Activated T-cell treated with anti-CD3 and anti-CD28 coated beads, Interleukin-2, amount 50 U/mL, for 24 hours (primary cell): ENCODE measurements at regions not wholly inside any gene's neighbourhood (a gene's known extent, or its start where the extent isn't known, plus 50 kb on each side); places are given as distances from the start of the nearest gene placed in this dataset.
A peak's percentile ranks its signal among the peaks of the same experiment; 100 is the strongest.
"Not testable (repeated sequence)": the region's sequence is repeated elsewhere in the genome, so short reads cannot be mapped to it uniquely, and the experiment has no call there.

Experiments used
- DNase-seq: peaks from one replicate; pipeline ENCODE4 v3.0.0-alpha.2; 2020
- H3K27ac Mint-ChIP-seq: 2 replicates; pipeline ENCODE4 v1.8.0; 2020; ENCODE audit warnings: mild to moderate bottlenecking, mixed read lengths
- H3K27me3 Mint-ChIP-seq: 2 replicates; pipeline ENCODE4 v1.8.0; 2020; ENCODE audit warnings: mixed read lengths
- H3K36me3 Mint-ChIP-seq: 2 replicates; pipeline ENCODE4 v1.8.0; 2020; ENCODE audit warnings: low read depth, mixed read lengths
- H3K4me1 Mint-ChIP-seq: 2 replicates; pipeline ENCODE4 v1.8.0; 2020; ENCODE audit warnings: low read depth, mixed read lengths
- H3K4me3 Mint-ChIP-seq: 2 replicates; pipeline ENCODE4 v1.8.0; 2020; ENCODE audit warnings: mild to moderate bottlenecking, moderate library complexity, mixed read lengths
- H3K9me3 Mint-ChIP-seq: 2 replicates; pipeline ENCODE4 v1.8.0; 2020; ENCODE audit warnings: mixed read lengths

DNA sequence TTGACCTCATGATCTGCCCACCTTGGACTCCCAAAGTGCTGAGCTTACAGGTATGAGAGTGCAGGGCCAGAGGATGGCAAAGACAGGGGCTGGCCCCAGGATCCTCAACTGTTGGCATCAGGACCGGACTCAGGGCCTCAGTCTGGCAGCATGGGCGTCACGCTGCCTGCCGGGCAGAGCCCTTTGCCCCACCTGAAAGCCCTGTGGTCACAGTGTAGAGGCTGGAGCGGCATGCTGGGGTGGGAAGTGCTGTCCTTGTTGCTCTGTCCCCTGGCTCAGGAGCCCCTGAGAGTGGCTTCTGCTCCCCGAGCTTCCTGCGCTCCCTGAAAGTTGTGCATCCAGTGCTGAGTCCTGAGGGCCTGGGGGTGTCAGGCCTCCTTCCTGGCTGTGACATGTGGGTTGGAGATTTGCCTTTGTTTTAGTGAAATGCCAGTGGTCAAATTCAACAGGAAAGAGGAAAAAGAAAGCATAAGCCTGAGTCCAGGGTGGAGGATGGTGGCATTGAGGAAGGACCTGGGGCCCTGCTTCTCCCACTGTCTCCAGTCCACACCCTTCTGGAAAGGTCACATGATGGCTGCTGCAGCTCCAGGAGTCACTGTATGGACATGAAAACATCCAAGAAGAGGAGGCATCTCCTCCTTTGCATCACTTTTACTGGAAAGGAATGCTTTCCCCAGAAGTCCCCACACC, 147.2 kb downstream of the OR4M2 start:
- H3K27ac Mint-ChIP-seq, result no peak overlapping the region
- peaks cover 7% of the 10 kb centered on the region for H3K4me1 Mint-ChIP-seq
- H3K36me3 Mint-ChIP-seq, result no peaks in the 10 kb centered on the region
- DNase-seq, result peak; percentile 22
- H3K27me3 Mint-ChIP-seq, result no peaks in the 10 kb centered on the region
- no peaks in the 10 kb centered on the region for H3K9me3 Mint-ChIP-seq
- no peak overlapping the region for H3K4me3 Mint-ChIP-seq

DNA sequence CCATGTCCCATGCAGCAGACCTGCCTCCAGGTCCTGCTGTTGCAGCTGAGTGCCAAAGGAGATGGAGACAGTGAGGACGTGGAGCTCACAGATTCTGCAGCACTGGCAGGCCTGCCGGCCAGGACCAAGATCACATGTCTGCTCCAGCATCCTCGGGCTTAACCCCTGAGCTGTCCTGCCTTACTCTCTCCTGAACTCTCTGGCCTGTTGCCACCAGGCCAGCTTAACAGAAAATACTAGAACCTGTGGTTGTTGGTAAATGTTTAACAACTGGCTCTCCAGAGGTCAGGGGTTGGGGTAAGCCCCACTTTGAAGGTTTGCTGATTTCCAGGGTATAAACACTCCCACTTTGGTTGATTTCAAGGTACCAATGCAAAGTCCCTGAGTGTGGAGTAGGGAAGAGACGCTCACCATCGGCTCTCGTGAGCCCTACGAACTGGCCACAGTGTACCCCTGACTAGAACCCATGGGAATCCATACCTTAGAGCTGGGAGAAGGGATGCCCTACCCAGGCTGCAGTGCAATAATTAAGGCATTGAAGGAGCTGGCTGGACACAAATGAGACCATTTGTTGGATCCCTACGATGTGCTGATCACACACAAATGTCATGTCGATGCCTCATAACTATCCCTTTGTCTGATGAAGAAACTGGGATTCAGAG, 147.9 kb downstream of the OR4M2 start:
- H3K27ac Mint-ChIP-seq, result no peak overlapping the region
- H3K36me3 Mint-ChIP-seq, result no peaks in the 10 kb centered on the region
- no peak for DNase-seq
- no peaks in the 10 kb centered on the region for H3K9me3 Mint-ChIP-seq
- H3K4me3 Mint-ChIP-seq, result no peak overlapping the region
- no peaks in the 10 kb centered on the region for H3K27me3 Mint-ChIP-seq
- peaks cover 3% of the 10 kb centered on the region for H3K4me1 Mint-ChIP-seq

DNA sequence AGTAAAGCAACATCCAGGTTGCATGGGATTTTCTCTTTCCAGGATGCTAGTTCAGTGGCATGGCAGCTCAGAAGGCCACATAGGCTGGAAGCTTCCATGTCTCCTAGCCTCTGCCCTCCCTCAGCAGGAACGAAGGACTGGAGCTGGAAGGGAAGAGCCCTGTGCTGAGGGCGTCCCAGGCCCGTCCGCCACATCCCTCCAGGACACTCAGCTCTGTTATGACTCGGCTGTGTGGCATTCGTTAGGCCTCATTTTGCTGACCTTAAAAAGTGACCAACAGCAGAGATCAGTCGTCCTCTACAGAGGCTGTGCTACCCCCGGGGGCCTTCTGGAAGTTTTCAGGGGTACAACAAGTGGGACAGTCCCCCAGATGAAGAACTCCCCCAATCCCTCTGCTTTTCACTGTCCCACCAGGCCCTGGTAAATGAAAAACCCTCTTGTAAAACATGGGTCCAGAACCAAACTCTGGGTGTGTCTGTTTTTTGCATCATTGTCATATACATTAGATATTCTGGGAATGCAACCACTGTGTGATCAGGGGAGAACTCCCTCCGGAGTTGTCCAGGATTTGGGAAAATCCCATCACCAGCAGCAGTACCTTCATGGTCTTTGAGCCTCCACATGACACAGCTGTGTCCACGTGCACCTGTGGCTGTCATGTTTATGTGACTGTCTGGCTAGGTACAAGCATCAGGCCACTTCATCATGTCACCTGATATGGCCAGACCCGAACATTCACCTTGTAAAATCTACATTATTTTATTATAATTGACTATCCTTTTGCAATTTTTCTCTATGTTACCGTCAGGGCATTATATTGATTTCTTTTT, 149.9 kb downstream of the OR4M2 start:
- peak; percentile 12 for DNase-seq
- H3K27ac Mint-ChIP-seq, result no peak overlapping the region
- H3K9me3 Mint-ChIP-seq, result no peaks in the 10 kb centered on the region
- H3K36me3 Mint-ChIP-seq, result no peaks in the 10 kb centered on the region
- no peaks in the 10 kb centered on the region for H3K27me3 Mint-ChIP-seq
- no peak overlapping the region for H3K4me3 Mint-ChIP-seq
- no peaks in the 10 kb centered on the region for H3K4me1 Mint-ChIP-seq

DNA sequence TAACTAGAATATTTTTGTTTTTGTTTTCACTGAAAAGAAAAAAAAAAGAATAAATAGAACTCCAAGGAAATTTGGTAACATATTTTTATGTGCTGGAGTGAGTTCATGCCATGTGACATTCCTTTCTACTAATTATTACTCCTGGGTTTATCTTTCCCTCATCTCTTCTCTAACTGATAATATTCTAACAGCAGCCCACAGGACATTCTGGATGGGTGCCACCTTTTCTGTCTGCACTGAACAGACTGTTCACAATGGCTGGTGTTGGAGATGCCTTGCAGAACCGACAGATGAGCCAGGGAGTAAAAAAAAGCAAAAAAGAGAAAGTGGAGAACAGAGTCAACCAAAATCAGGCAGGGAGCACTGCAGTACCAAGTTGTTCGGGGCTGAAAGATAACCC, 151.3 kb downstream of the OR4M2 start:
- Mint-ChIP-seq H3K27ac (no peak overlapping the region), H3K9me3 (no peaks in the 10 kb centered on the region), H3K4me1 (no peaks in the 10 kb centered on the region), H3K27me3 (no peaks in the 10 kb centered on the region), H3K36me3 (no peaks in the 10 kb centered on the region), H3K4me3 (no peak overlapping the region)
- DNase-seq, result no peak

DNA sequence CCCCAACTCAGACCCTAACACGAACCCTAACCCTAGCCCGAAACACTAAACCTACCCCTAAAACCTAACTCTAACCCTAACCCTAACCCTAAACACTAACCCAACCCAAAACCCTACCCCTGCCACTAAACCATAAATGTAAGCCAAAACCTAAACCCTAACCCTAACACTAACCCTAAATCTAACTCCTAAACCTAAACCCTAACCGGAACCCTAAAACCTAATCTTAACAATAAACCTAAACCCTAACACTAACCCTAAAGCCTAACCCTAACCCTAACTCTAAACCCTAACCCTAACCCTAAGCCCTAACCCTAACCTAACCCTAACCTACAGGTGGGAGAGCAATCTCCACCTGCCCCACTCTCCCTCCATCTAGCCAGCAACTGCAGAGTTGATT, 152.3 kb downstream of the OR4M2 start:
- H3K27me3 Mint-ChIP-seq, result no peaks in the 10 kb centered on the region
- no peaks in the 10 kb centered on the region for H3K4me1 Mint-ChIP-seq
- no peaks in the 10 kb centered on the region for H3K36me3 Mint-ChIP-seq
- no peaks in the 10 kb centered on the region for H3K9me3 Mint-ChIP-seq
- no peak overlapping the region for H3K27ac Mint-ChIP-seq
- DNase-seq, result no peak
- H3K4me3 Mint-ChIP-seq, result no peak overlapping the region

DNA sequence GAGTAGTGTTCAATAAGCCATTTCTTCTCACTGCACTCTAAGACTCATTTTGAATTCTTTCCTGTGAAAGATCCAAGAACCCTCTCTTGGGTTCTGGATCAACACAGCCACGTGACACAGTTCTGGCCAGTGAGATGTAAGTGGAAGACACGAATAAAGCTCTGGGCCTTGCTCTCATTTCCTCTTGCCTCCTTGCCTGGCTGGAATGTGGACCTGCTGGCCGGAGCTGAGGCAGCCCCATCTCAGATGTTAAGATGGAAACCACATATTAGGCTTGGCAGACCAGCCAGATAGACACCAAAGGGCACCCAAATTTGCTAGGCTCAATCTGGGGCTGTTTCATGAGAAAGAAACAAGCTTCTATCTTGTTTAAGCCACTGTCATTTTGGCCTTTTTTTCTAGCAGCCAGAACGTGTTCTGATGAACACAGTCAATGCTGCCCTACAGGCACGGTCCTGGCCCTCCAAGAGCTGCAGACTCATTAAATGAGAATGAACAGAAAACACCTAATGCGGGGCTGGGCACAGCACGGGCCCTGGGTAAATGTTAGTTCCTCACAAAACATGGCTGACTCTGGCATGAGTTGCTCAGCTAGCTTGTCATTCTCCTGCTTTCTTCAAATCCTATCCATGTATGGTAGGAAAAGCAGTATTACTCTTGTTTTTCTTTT, 155.1 kb downstream of the OR4M2 start:
- not testable (repeated sequence) for H3K27ac Mint-ChIP-seq, H3K4me3 Mint-ChIP-seq, H3K27me3 Mint-ChIP-seq, H3K9me3 Mint-ChIP-seq, H3K36me3 Mint-ChIP-seq, DNase-seq
- H3K4me1 Mint-ChIP-seq, result peaks cover 13% of the 10 kb centered on the region

DNA sequence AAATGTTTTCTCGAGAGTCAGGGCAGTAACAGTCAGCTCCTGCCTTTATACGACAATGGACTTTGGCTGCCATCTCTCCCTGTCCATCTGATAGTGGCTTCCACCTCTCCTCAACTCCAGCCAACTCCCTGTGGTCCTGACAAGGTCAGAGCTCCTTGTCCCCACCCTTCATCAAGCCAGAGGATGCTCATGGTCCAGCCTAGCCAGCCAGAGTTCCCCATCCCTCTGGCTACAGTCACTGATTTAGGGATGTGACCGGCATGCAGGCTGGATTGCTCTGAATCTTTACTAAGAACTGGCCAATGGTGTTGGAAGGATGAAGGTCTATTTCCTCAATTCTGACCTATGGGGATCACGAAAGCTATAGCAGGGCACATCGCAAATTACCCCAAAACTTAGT, 156.1 kb downstream of the OR4M2 start:
- Mint-ChIP-seq H3K27ac (no peak overlapping the region), H3K27me3 (no peaks in the 10 kb centered on the region), H3K4me3 (no peak overlapping the region), H3K9me3 (no peaks in the 10 kb centered on the region), H3K4me1 (peaks cover 13% of the 10 kb centered on the region), H3K36me3 (no peaks in the 10 kb centered on the region)
- no peak for DNase-seq

- H3K27ac Mint-ChIP-seq, result no peak overlapping the region
- H3K9me3 Mint-ChIP-seq, result no peaks in the 10 kb centered on the region
- no peaks in the 10 kb centered on the region for H3K27me3 Mint-ChIP-seq
- no peak overlapping the region for H3K4me3 Mint-ChIP-seq
- no peak for DNase-seq
- H3K36me3 Mint-ChIP-seq, result no peaks in the 10 kb centered on the region
- H3K4me1 Mint-ChIP-seq, result peaks cover 13% of the 10 kb centered on the region
Observed at GRCh38 chr15:22237891-22238275, 157.6 kb downstream of the OR4M2 start.

- not testable (repeated sequence) for H3K27me3 Mint-ChIP-seq, DNase-seq, H3K4me3 Mint-ChIP-seq, H3K27ac Mint-ChIP-seq, H3K36me3 Mint-ChIP-seq, H3K9me3 Mint-ChIP-seq
- H3K4me1 Mint-ChIP-seq, result peaks cover 13% of the 10 kb centered on the region
Observed at GRCh38 chr15:22238276-22238958, 158.1 kb downstream of the OR4M2 start.

- DNase-seq, H3K27me3 Mint-ChIP-seq, H3K27ac Mint-ChIP-seq, H3K36me3 Mint-ChIP-seq, H3K9me3 Mint-ChIP-seq, H3K4me3 Mint-ChIP-seq: not testable (repeated sequence)
- peaks cover 13% of the 10 kb centered on the region for H3K4me1 Mint-ChIP-seq
Observed at GRCh38 chr15:22238959-22239805, 158.9 kb downstream of the OR4M2 start.

GRCh38 chr15:22239806-22240180, 159.5 kb downstream of the OR4M2 start:
- H3K36me3 Mint-ChIP-seq, result no peaks in the 10 kb centered on the region
- no peak overlapping the region for H3K4me3 Mint-ChIP-seq
- H3K27me3 Mint-ChIP-seq, result no peaks in the 10 kb centered on the region
- H3K9me3 Mint-ChIP-seq, result no peaks in the 10 kb centered on the region
- peaks cover 13% of the 10 kb centered on the region for H3K4me1 Mint-ChIP-seq
- no peak for DNase-seq
- no peak overlapping the region for H3K27ac Mint-ChIP-seq

- no peak overlapping the region for H3K4me3 Mint-ChIP-seq
- H3K36me3 Mint-ChIP-seq, result no peaks in the 10 kb centered on the region
- H3K27me3 Mint-ChIP-seq, result no peaks in the 10 kb centered on the region
- H3K9me3 Mint-ChIP-seq, result no peaks in the 10 kb centered on the region
- no peak overlapping the region for H3K27ac Mint-ChIP-seq
- H3K4me1 Mint-ChIP-seq, result peaks cover 13% of the 10 kb centered on the region
- DNase-seq, result no peak
Observed at GRCh38 chr15:22240403-22240802, 160.1 kb downstream of the OR4M2 start.

- no peak for DNase-seq
- Mint-ChIP-seq H3K9me3 (no peaks in the 10 kb centered on the region), H3K27me3 (no peaks in the 10 kb centered on the region), H3K36me3 (no peaks in the 10 kb centered on the region), H3K4me3 (no peak overlapping the region), H3K27ac (no peak overlapping the region), H3K4me1 (peaks cover 13% of the 10 kb centered on the region)
Observed at GRCh38 chr15:22240986-22241385, 160.7 kb downstream of the OR4M2 start.
